HCT116 (cell line): ENCODE measurements at regions not wholly inside any gene's neighbourhood (a gene's known extent, or its start where the extent isn't known, plus 50 kb on each side); places are given as distances from the start of the nearest gene placed in this dataset.

Source experiments
- ATAC-seq: fragments of 200-7000 bp; cut with Tn5 transposase; 2 replicates; pipeline ENCODE4 v1.9.1; 2020; ENCODE audit warnings: mild to moderate bottlenecking, moderate library complexity
- BruUV-seq: library from RNA; stranded (reverse); fragments of 400-500 nt; replicated peaks from 2 replicates; lab custom pipeline; 2021; lab: Mats Ljungman, UMichigan
- CTCF ChIA-PET: fragments of 300-600 bp; sonication (Branson Sonifier 250); formaldehyde crosslinking; loops from one replicate; lab custom pipeline; 2021; ENCODE audit warnings: antibody characterized with exemption; lab: Charles Lee
- POLR2A ChIA-PET: fragments of 300-600, 350-600 bp; sonication (Branson Sonifier 250); formaldehyde crosslinking; loops from one replicate; lab custom pipeline; 2021; ENCODE audit warnings: antibody characterized with exemption; lab: Charles Lee
- RAD21 ChIA-PET, 2 experiments: fragments of 300-600 bp; sonication (Branson Sonifier 250); formaldehyde crosslinking; loops; one replicate each; lab custom pipeline; 2023; ENCODE audit warnings: low total read pairs in 2 of 2; ENCODE audit not compliant: uncharacterized antibody in 2 of 2, unreplicated experiment in 2 of 2, low non-redundant PET in 1 of 2; lab: Charles Lee
- DNase-seq: peaks from one replicate; pipeline ENCODE4 v3.0.0-alpha.2; 2010; ENCODE audit warnings: low read depth, low spot score
- H2AFZ ChIP-seq: fragments of 200-600 bp; shearing (Covaris generic), sonication (generic); 2 replicates; pipeline ENCODE4 v1.6.1; 2017; ENCODE audit warnings: low read depth, mixed run types, mixed read lengths, antibody characterized with exemption, low read length; ENCODE audit not compliant: poor library complexity, severe bottlenecking
- H3K27ac ChIP-seq: 2 replicates; pipeline ENCODE4 v1.5.1; 2012; ENCODE audit warnings: low read depth, low read length
- H3K27me3 ChIP-seq: fragments of 200-600 bp; sonication (generic); 2 replicates; pipeline ENCODE4 v1.6.1; 2016; ENCODE audit warnings: mixed run types, low read length, mixed read lengths; ENCODE audit not compliant: insufficient read depth
- H3K36me3 ChIP-seq, 2 experiments: fragments of 200-500 bp in 1 of 2; fragments of 200-600 bp in 1 of 2; sonication (Bioruptor generic) in 1 of 2; sonication (generic) in 1 of 2; 2 replicates each; pipeline versions ENCODE4 v1.5.1 to v1.6.1; 2014 to 2016; ENCODE audit warnings: low read length in 2 of 2, inconsistent platforms in 1 of 2, mixed read lengths in 1 of 2, mixed run types in 1 of 2; ENCODE audit not compliant: insufficient read depth in 2 of 2, control insufficient read depth in 1 of 2
- H3K4me1 ChIP-seq, 2 experiments: fragments of 200-600 bp in 1 of 2; sonication (generic) in 1 of 2; 2 replicates each; pipeline versions ENCODE4 v1.5.1 to v1.6.1; 2012 to 2017; ENCODE audit warnings: low read length in 2 of 2, inconsistent platforms in 1 of 2, mild to moderate bottlenecking in 1 of 2, mixed read lengths in 1 of 2, mixed run types in 1 of 2, moderate library complexity in 1 of 2; ENCODE audit not compliant: insufficient read depth in 2 of 2, control insufficient read depth in 1 of 2
- H3K4me2 ChIP-seq: fragments of 200-600 bp; sonication (generic); 2 replicates; pipeline ENCODE4 v1.6.1; 2017; ENCODE audit warnings: mixed run types, low read length, mixed read lengths
- H3K4me3 ChIP-seq, 2 experiments: fragments of 200-600 bp in 1 of 2; sonication (generic) in 1 of 2; replicated peaks in 1 of 2; 2 replicates each; pipeline ENCODE4 v1.5.1; 2011 to 2016; ENCODE audit warnings: low read length in 2 of 2, control low read depth in 1 of 2, low read depth in 1 of 2, mild to moderate bottlenecking in 1 of 2, mixed read lengths in 1 of 2, mixed run types in 1 of 2
- H3K79me2 ChIP-seq: fragments of 200-600 bp; sonication (generic); 2 replicates; pipeline ENCODE4 v1.6.1; 2017; ENCODE audit warnings: mild to moderate bottlenecking, mixed run types, low read length, moderate library complexity, mixed read lengths; ENCODE audit not compliant: insufficient read depth
- H3K9ac ChIP-seq: fragments of 200-600 bp; sonication (generic); 2 replicates; pipeline ENCODE4 v1.6.1; 2016; ENCODE audit warnings: low read length, mixed read lengths
- H3K9me2 ChIP-seq: fragments of 200-600 bp; sonication (generic), shearing (Covaris generic); 2 replicates; pipeline ENCODE4 v1.6.1; 2017; ENCODE audit warnings: mixed run types, mild to moderate bottlenecking, moderate library complexity; ENCODE audit not compliant: insufficient read depth
- H3K9me3 ChIP-seq, 2 experiments: fragments of 200-500 bp in 1 of 2; fragments of 200-600 bp in 1 of 2; sonication (Bioruptor generic) in 1 of 2; sonication (generic) in 1 of 2; 2 replicates each; pipeline ENCODE4 v1.6.1; 2014 to 2017; ENCODE audit warnings: low read length in 2 of 2, mixed read lengths in 2 of 2, inconsistent platforms in 1 of 2, low read depth in 1 of 2, mild to moderate bottlenecking in 1 of 2, mixed run types in 1 of 2, moderate library complexity in 1 of 2; ENCODE audit not compliant: control insufficient read depth in 1 of 2, insufficient read depth in 1 of 2
- H4K20me1 ChIP-seq: fragments of 200-600 bp; sonication (generic), shearing (Covaris generic); 2 replicates; pipeline ENCODE4 v1.6.1; 2017; ENCODE audit warnings: mixed run types, mild to moderate bottlenecking, moderate library complexity; ENCODE audit not compliant: insufficient read depth
- CBX3 ChIP-seq: IDR thresholded peaks from 2 replicates; pipeline ENCODE4 v1.6.1; 2012; ENCODE audit warnings: low read depth
- EGR1 ChIP-seq: IDR thresholded peaks from 2 replicates; pipeline ENCODE4 v1.6.1; 2012; ENCODE audit warnings: low read depth
- ELF1 ChIP-seq: IDR thresholded peaks from 2 replicates; pipeline ENCODE4 v1.6.1; 2012; ENCODE audit warnings: low read depth, borderline replicate concordance
- EZH2phosphoT487 ChIP-seq: fragments of 200-600 bp; IDR thresholded peaks from 2 replicates; pipeline ENCODE4 v1.6.1; 2018; ENCODE audit warnings: antibody characterized with exemption, borderline replicate concordance
- JUND ChIP-seq: IDR thresholded peaks from 2 replicates; pipeline ENCODE4 v1.6.1; 2012
- POLR2A ChIP-seq: IDR thresholded peaks from 2 replicates; pipeline ENCODE4 v1.7.0; 2011; ENCODE audit warnings: borderline replicate concordance; ENCODE audit not compliant: insufficient read depth, insufficient read length; ENCODE audit errors: extremely low read depth
- POLR2AphosphoS5 ChIP-seq: IDR thresholded peaks from 2 replicates; pipeline ENCODE4 v1.6.1; 2011; ENCODE audit warnings: mild to moderate bottlenecking, low read depth, low read length, moderate library complexity
- RAD21 ChIP-seq: IDR thresholded peaks from 2 replicates; pipeline ENCODE4 v1.6.1; 2012; ENCODE audit warnings: low read depth, mild to moderate bottlenecking
- SIN3A ChIP-seq: IDR thresholded peaks from 2 replicates; pipeline ENCODE4 v1.6.1; 2012; ENCODE audit warnings: low read depth
- SP1 ChIP-seq: IDR thresholded peaks from 2 replicates; pipeline ENCODE4 v1.6.1; 2012; ENCODE audit warnings: low read depth
- TCF7L2 ChIP-seq: IDR thresholded peaks from 2 replicates; pipeline ENCODE4 v1.7.0; 2011; ENCODE audit warnings: borderline replicate concordance, inconsistent platforms; ENCODE audit not compliant: insufficient read depth, insufficient read length; ENCODE audit errors: extremely low read depth
- YY1 ChIP-seq: IDR thresholded peaks from 2 replicates; pipeline ENCODE4 v1.6.1; 2011; ENCODE audit warnings: low read length, low read depth, moderate library complexity, mild to moderate bottlenecking; ENCODE audit not compliant: insufficient replicate concordance; ENCODE audit errors: extremely low read depth
- ZNF274 ChIP-seq: fragments of 200-500 bp; sonication (Bioruptor generic); IDR thresholded peaks from 2 replicates; pipeline ENCODE4 v1.6.1; 2014; ENCODE audit warnings: mild to moderate bottlenecking, low read depth, low read length, inconsistent platforms
- intact Hi-C: fragments of 100-400 bp; cut with micrococcal nuclease; formaldehyde crosslinking; loops from 2 replicates; pipeline ENCODE4 v1.10.0; 2022
- TF ChIP-seq, protein P1 (sequence below): IDR thresholded peaks from 2 replicates; pipeline ENCODE4 v1.6.1; 2012; ENCODE audit warnings: low read depth
- TF ChIP-seq, protein P2 (sequence below): IDR thresholded peaks from 2 replicates; pipeline ENCODE4 v1.6.1; 2012
- TF ChIP-seq, protein P3 (sequence below), 3 experiments: fragments of 200-600 bp in 1 of 3; sonication (generic) in 1 of 3; IDR thresholded peaks in 2 of 3; conservative IDR thresholded peaks in 1 of 3; 2 replicates each; pipeline ENCODE4 v1.5.1; 2012 to 2017; ENCODE audit warnings: low read depth in 2 of 3, low read length in 2 of 3, antibody characterized with exemption in 1 of 3, borderline replicate concordance in 1 of 3, control low read depth in 1 of 3, mild to moderate bottlenecking in 1 of 3, mixed read lengths in 1 of 3, mixed run types in 1 of 3, moderate library complexity in 1 of 3; ENCODE audit not compliant: insufficient read depth in 1 of 3
- TF ChIP-seq, protein P4 (sequence below): IDR thresholded peaks from 2 replicates; pipeline ENCODE4 v1.6.1; 2012

DNA sequence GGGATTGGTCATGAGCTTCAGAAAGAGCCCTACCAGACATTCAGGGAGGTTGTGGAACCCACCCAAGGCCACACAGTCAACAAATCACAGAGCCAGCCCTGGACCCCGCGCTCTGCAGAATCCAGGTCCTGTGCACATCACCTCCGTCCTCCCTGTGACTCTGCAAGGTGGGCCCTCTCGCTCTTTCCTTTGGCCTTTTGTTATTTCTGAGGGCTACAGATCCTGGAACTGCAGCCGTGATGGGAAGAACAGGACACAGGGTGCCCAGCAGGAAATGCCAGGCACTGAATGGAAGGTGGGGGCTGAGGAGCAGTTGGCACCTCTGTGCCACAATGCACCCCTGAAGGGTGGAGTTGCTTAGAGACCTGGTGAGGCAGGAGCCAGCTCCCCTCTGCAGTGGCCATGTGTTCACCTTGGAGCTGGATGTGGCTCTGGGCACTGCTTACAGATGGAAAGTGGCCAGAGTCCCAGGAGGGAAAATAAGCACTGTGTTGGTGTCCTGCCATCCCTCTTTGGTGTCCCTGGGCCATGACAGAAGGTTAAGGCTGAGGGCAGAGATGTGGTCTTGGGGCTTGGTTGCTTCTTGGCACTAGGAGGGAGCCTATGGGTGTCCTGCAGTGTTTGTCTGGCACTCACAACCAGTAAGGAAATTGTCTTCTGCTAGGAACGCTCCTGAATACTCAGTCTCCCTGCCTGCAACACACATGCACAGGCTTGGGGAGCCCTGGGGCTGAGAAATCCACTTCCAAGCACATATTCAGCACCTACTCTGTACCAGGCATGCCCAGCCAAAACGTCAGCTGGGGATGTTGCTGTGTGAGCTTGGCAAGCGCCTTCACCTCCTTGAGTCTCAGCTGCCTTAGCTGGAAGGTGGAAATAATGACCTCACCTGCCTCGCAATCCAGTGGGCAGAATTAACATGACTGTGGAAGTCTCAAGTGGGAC, 98.0 kb upstream of the SLC6A6 start:
- ChIA-PET POLR2A (no interaction called here), CTCF (no interaction called here)
- H3K4me2 ChIP-seq: no peak overlapping the region

More for the DNA sequence above, 98.0 kb upstream of the SLC6A6 start:
- no peaks in the 10 kb centered on the region for H3K4me1 ChIP-seq
- no peak overlapping the region for H2AFZ ChIP-seq
- H3K9me2 ChIP-seq: no peaks in the 10 kb centered on the region
- H3K36me3 ChIP-seq: no peaks in the 10 kb centered on the region
- no TSS peak for BruUV-seq
- ATAC-seq (no peak), DNase-seq (no peak)
- H3K27ac ChIP-seq: no peak overlapping the region
- no peaks in the 10 kb centered on the region for H4K20me1 ChIP-seq
- TF ChIP-seq SIN3A (no peak), JUND (no peak), EGR1 (no peak), TCF7L2 (no peak), ELF1 (no peak), YY1 (no peak), EZH2phosphoT487 (no peak), POLR2AphosphoS5 (no peak), CBX3 (no peak), RAD21 (no peak), ZNF274 (no peak), SP1 (no peak), POLR2A (no peak)
- TF ChIP-seq, protein P1, sequence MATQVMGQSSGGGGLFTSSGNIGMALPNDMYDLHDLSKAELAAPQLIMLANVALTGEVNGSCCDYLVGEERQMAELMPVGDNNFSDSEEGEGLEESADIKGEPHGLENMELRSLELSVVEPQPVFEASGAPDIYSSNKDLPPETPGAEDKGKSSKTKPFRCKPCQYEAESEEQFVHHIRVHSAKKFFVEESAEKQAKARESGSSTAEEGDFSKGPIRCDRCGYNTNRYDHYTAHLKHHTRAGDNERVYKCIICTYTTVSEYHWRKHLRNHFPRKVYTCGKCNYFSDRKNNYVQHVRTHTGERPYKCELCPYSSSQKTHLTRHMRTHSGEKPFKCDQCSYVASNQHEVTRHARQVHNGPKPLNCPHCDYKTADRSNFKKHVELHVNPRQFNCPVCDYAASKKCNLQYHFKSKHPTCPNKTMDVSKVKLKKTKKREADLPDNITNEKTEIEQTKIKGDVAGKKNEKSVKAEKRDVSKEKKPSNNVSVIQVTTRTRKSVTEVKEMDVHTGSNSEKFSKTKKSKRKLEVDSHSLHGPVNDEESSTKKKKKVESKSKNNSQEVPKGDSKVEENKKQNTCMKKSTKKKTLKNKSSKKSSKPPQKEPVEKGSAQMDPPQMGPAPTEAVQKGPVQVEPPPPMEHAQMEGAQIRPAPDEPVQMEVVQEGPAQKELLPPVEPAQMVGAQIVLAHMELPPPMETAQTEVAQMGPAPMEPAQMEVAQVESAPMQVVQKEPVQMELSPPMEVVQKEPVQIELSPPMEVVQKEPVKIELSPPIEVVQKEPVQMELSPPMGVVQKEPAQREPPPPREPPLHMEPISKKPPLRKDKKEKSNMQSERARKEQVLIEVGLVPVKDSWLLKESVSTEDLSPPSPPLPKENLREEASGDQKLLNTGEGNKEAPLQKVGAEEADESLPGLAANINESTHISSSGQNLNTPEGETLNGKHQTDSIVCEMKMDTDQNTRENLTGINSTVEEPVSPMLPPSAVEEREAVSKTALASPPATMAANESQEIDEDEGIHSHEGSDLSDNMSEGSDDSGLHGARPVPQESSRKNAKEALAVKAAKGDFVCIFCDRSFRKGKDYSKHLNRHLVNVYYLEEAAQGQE: no peak
- TF ChIP-seq, protein P2, sequence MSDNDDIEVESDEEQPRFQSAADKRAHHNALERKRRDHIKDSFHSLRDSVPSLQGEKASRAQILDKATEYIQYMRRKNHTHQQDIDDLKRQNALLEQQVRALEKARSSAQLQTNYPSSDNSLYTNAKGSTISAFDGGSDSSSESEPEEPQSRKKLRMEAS: no peak
- TF ChIP-seq, protein P3, sequence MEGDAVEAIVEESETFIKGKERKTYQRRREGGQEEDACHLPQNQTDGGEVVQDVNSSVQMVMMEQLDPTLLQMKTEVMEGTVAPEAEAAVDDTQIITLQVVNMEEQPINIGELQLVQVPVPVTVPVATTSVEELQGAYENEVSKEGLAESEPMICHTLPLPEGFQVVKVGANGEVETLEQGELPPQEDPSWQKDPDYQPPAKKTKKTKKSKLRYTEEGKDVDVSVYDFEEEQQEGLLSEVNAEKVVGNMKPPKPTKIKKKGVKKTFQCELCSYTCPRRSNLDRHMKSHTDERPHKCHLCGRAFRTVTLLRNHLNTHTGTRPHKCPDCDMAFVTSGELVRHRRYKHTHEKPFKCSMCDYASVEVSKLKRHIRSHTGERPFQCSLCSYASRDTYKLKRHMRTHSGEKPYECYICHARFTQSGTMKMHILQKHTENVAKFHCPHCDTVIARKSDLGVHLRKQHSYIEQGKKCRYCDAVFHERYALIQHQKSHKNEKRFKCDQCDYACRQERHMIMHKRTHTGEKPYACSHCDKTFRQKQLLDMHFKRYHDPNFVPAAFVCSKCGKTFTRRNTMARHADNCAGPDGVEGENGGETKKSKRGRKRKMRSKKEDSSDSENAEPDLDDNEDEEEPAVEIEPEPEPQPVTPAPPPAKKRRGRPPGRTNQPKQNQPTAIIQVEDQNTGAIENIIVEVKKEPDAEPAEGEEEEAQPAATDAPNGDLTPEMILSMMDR (IDR thresholded peaks at IDR 0.05 in 2 of 3, conservative IDR thresholded peaks at IDR 0.05 in 1 of 3; ENCODE audit: borderline replicate concordance in 1 of 3, insufficient read depth in 1 of 3, low read depth in 2 of 3, low read length in 2 of 3): no peak
- TF ChIP-seq, protein P4, sequence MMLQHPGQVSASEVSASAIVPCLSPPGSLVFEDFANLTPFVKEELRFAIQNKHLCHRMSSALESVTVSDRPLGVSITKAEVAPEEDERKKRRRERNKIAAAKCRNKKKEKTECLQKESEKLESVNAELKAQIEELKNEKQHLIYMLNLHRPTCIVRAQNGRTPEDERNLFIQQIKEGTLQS: no peak
- peaks cover under 1% of the 10 kb centered on the region; the same call in 1 of the 2 replicates for H3K27me3 ChIP-seq
- no peak overlapping the region for H3K9ac ChIP-seq
- H3K9me3 ChIP-seq: no peaks in the 10 kb centered on the region
- no peaks in the 10 kb centered on the region for H3K79me2 ChIP-seq
- intact Hi-C loops: no loop called here
- H3K4me3 ChIP-seq: no peak overlapping the region
- RAD21 ChIA-PET: interaction anchor here in 1 of 2 experiments (0.6 kb wide), 1 partner anchor 1437 kb away, joined by 3 read pairs; no protein-coding TSS in a partner anchor
